ENCODE measurements at regions not wholly inside any gene's neighbourhood (a gene's known extent, or its start where the extent isn't known, plus 50 kb on each side); places are given as distances from the start of the nearest gene placed in this dataset.
A peak's percentile ranks its signal among the peaks of the same experiment; 100 is the strongest.

DNA sequence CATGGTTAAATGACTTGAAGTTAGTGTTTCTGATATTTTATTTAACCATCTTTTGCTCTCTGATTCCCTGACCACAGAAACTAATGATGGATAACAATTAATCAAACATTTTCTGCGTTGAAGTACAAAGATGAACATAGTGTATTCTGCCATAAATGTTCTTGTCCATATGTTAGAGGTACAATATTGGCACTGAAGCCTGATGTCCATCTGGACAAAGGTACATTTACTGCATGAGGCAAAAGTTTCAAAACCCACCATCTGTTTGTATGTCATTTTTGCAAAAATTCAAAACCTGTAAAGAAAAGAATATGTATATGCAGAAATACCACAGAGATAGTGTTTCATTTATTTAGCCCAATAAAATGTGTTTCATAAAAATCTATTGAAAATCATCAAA lies 861.5 kb downstream of the ANKRD7 start:
- H3K27ac ChIP-seq: no peak overlapping the region
- TF ChIP-seq CTCF (IDR thresholded peaks at IDR 0.05): no peak
- TF ChIP-seq ZFX (IDR thresholded peaks at IDR 0.05; ENCODE audit: borderline replicate concordance): no peak

GRCh38 chr7:119090851-119091250 lies 866.3 kb downstream of the ANKRD7 start:
- TF ChIP-seq ZFX (IDR thresholded peaks at IDR 0.05; ENCODE audit: borderline replicate concordance) (no peak), CTCF (IDR thresholded peaks at IDR 0.05) (no peak)
- H3K27ac ChIP-seq: no peak overlapping the region

DNA sequence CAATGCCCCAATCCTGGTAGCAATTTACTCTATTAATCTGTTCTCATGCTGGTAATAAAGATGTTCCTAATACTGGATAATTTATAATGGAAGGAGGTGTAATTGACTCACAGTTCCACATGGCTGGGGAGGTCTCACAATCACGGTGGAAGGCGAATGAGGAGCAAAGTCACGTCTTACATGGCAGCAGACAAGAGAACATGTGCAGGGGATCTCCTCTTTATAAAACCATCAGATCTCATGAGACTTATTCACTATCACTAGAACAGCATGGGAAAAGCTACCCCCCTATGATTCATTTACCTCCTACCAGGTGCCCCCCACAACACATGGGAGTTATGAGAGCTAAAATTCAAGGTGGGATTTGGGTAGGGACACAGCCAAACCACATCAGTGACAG lies 872.2 kb downstream of the ANKRD7 start:
- H3K27ac ChIP-seq: no peak overlapping the region
- no peak for TF ChIP-seq ZFX (IDR thresholded peaks at IDR 0.05; ENCODE audit: borderline replicate concordance)
- no peak for TF ChIP-seq CTCF (IDR thresholded peaks at IDR 0.05)

GRCh38 chr7:119100611-119101258 lies 876.2 kb downstream of the ANKRD7 start:
- H3K27ac ChIP-seq: peak overlapping the region; percentile 90
- TF ChIP-seq CTCF (IDR thresholded peaks at IDR 0.05): peak; percentile 17; the same call in 1 of the 2 replicates

DNA sequence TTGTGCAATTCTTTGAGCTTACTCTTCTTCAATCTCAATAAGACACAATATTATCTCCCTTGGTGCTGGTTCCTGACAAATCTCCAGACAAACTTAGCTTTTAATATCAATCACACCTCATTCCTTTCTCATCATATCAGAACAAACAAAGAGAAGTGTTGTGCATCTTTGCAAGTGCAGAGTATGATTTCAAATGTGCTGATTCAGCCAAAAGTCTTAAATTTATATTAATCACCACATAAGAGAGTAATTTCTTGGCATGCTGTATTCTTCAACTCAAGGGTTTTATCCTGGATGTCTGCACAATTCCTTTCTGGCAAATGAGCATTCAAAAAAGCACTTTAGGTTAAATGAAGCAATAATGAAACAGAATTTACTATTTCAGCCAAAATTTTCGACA lies 877.8 kb downstream of the ANKRD7 start:
- TF ChIP-seq ZFX (IDR thresholded peaks at IDR 0.05; ENCODE audit: borderline replicate concordance) (no peak), CTCF (IDR thresholded peaks at IDR 0.05) (no peak)
- H3K27ac ChIP-seq: peak overlapping the region; percentile 90

DNA sequence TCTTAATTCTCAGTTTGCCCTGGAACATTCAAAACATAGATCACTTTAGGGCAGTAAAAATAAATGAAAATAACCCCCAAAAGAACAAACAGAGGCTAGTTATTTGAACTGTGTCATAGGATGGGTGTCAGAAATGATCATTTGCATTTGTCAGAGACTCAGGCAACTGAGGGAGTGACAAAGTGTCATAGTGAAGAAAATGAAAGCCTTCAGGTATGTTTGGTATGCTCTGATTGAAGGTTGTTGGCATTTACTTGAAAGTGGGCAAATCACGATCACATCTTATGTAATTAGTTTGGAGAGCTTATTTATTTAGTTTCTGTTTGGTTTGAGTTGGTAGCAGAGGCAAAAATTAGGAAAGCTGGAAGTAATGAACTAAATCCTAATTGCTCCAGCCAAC lies 880.9 kb downstream of the ANKRD7 start:
- H3K27ac ChIP-seq: no peak overlapping the region; the same call in 1 of the 2 replicates
- TF ChIP-seq ZFX (IDR thresholded peaks at IDR 0.05; ENCODE audit: borderline replicate concordance): no peak
- no peak for TF ChIP-seq CTCF (IDR thresholded peaks at IDR 0.05)

DNA sequence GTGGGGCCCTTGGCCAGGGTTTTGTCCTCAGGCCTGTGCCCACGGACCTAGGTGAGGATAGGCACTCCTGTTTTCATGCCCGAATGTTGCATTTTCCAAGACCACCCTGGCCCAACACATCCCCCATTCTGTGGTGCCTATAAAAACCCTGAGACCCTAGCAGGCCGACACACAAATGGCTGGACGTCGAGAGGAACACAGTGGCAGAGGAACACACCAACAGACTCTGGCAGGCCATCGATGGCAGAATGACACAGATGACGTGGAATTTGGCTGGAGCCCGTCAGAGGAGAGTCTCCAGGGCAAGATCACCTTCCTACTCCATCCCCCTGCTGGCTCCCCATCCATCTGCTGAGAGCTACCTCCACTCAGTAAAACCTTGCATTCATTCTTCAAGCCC lies 898.8 kb downstream of the ANKRD7 start:
- TF ChIP-seq ZFX (IDR thresholded peaks at IDR 0.05; ENCODE audit: borderline replicate concordance) (no peak), CTCF (IDR thresholded peaks at IDR 0.05) (no peak)
- no peak overlapping the region for H3K27ac ChIP-seq

Measured in 22Rv1 (cell line).